GM18867 (cell line): ENCODE measurements at regions not wholly inside any gene's neighbourhood (a gene's known extent, or its start where the extent isn't known, plus 50 kb on each side); places are given as distances from the start of the nearest gene placed in this dataset.

Experiments
- ATAC-seq: cut with Tn5 transposase; IDR thresholded peaks from one replicate; pipeline ENCODE4 v1.9.1; 2021; ENCODE audit warnings: mild to moderate bottlenecking, moderate library complexity; ENCODE audit not compliant: unreplicated experiment

DNA sequence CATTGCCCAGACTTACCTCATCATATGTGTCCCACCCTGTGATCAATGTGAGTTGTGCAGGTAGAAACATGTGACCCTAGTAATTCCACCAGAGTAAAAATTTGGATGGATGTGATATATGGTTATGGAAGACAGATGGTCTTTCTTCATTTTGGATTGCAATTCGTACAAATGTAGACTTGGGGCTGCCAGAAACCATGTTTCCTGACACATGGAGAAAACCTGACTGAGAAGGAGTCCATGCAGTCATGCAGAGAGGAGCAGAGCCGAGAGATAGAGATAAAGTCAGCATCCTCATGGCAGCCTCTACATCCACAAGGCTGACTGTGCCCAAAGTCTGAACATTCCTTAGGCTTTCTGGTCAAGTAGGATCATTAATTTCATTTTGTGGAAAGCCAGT, 678.1 kb upstream of the KIRREL3 start:
- ATAC-seq = no peak

GRCh38 chr11:127677660-127678425, 677.3 kb upstream of the KIRREL3 start:
- no peak for ATAC-seq

DNA sequence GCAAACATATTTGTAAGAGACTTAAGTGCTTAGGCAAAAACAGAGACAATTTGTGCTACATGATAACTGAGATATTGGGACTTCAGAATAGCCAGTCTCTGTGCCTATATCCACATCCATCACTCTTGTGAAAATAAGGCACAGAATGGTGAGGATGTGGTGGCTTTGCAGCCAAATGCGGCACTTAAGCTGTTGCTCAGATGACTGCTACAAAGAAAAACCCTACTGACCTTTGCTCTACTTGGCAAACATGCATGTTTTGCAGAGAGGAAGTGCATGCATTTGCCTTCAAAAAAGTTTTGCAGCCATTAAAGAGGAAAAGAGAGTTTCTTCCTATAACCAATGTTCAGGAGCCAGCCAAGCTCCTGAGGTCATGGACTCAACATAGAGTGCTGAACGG, 675.0 kb upstream of the KIRREL3 start:
- ATAC-seq = no peak

DNA sequence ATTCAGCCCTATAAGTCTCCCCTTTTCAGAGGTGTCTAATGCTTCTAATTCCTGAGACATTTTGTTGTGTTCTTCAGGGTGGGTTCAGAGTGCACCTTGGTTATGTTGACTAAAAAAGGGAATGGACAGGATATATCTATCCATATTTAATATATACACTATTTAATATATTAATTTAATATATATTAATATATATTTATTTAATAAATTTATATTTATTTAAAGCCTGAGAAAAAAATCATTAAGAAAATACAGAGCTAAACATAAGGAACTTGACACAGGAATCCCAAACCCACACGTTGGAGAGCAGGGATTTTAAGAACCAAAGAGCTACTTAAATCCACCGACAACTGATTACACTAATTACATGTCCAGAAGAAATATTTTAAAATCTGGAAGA, 674.2 kb upstream of the KIRREL3 start:
- no peak for ATAC-seq

- ATAC-seq = no peak
Measured at GRCh38 chr11:127670374-127671119, 670.0 kb upstream of the KIRREL3 start.

DNA sequence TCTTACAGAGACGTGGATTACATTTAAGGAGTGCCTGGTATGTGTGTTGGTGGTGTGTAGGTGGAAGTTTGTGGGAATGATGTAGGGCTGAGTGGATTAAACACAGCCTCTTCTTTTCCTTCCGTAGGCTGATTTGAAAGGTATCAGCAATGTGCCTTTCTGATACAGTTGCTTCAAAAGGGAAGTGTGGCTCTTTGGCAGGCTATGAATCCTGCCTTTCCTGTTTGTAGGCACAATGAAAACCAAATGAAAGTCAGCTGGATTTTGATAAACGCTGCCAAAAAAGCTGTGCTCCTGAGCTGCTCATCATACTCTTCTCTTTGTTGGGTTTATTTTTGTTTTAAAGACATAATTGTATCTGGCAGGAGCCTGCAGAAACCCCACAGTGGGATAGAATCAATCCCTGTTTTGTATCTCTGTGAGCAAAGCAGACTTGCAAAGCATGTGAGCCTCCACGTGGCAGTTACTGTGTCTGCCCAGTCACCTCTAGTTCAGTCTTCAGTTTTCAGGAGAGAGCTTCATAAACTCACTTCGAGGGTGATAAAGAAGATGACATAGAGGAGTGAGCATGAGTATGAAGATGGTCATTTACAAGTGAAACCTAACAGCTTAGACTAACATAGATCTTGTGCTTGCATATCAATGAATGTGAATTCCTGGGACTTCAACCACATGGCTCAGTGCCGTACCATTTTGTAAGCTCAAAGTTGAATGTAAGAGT, 655.7 kb upstream of the KIRREL3 start:
- no peak for ATAC-seq

GRCh38 chr11:127653076-127653475, 652.5 kb upstream of the KIRREL3 start:
- ATAC-seq = no peak

- no peak for ATAC-seq
Measured at GRCh38 chr11:127651888-127652221, 651.3 kb upstream of the KIRREL3 start.

- ATAC-seq = no peak
Measured at GRCh38 chr11:127651175-127651887, 650.8 kb upstream of the KIRREL3 start.

DNA sequence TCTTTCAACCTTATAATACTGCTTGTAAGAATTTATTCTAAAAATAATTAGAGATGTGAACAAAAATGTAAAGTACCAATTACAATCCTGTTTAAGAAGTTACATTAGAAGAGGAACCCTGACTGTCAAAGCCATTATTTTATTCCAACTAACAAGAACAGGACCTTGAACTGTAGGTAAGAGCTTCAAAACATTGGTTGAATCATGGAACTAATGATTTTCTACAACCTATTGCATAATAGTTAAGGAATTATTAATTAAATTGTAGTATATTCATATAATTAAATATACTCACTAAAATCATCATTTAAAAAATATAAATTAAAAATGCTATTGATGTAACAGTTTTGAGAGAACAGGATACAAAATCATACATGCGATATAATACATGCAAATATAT, 649.4 kb upstream of the KIRREL3 start:
- ATAC-seq = no peak

DNA sequence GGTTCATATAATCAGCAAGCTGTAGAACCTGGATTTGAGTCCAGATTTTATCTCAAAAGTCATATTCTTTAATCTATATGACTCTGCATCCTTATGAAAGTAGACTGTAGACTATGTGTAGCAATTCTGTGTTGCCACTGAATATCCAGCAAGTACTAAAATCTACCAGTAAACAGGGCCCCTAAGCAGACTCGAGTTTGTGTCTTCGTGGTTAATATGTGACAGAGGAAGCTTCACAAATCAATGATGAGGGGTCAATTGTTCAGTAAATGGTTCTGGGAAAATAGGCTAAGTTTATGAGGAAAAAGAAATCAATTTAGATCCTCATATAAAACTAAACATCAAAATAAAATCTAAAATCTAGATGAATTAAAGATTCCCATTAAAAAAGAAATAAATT, 648.5 kb upstream of the KIRREL3 start:
- no peak for ATAC-seq

DNA sequence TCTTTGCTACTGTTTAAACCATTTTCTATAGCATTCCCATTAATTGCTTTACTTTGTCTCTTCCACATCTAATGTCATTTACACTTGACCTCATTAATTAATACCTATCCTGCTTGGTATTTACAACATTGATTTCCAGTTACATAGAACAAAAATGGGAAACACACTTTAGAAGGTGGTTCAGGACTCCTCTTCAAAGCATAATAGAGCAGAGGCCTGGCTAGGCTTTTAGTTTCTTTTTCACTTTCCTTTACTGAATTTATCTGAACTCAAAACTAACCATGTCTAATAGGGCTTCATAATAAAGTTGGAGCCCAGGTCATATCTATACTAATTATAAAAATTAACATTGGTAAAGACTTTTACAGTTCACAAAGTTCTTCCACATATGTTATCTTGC, 648.0 kb upstream of the KIRREL3 start:
- ATAC-seq = peak; percentile 60

GRCh38 chr11:127644366-127644765, 643.8 kb upstream of the KIRREL3 start:
- no peak for ATAC-seq

- no peak for ATAC-seq
Measured at GRCh38 chr11:127643268-127644058, 642.9 kb upstream of the KIRREL3 start.

DNA sequence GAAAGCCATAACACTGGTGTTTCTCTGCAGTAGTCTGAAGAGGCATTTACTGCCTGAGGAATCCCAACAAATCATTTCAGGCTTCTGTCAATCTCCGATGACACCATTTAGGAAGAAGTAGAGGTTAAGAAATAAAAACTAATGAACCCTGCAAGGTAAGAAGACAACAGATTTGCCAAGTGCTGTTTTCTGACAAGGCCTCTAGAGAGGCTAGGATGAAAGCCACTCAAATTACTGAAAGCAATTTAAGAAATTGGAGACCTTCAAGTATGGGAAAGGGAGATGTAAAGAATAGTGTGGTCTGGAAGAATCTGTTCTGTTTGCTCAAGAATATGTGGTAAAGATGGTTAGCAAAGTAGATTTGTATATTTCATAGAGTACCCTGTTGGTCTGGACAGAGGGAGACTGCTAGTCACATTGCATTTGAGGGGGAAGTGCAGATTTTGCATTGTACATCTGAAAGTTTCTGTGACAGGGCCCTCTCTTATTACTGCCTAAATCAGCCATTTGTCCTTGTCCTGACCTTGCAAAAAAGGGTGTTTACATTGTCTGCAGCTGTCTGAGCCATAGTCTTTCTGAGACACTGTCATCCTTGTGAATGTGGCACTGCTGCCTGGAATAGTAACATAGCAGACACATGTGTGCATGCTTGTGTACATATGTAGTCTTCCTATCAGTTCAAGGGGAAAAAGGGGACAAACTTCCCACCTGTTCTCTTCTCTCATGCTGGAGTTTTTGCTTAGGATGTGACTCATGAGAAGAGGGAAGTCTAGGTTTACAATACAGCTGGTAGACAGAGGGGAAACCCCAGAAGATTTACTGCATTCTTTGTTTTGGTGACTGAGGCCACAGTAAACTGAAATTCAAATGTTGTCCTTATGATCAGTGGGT, 640.2 kb upstream of the KIRREL3 start:
- ATAC-seq = no peak

DNA sequence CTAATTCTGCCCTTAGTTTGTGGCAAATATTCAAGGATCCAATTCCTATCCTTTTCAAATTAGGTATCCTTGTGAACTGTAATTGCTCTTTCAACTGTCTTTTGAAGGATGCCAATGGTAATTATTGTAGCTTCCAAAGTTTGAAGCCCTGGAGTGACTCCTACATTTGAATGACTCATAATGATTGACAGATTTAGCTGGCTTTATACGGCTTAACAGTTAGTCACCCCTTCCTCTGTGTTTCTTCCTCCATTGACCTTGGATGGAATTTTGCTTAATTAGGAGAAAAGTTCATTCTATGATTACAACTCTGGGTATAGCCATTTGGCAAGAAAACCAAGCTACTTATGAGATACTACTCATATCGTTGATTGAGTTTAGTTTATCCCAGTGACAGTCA, 639.3 kb upstream of the KIRREL3 start:
- ATAC-seq = no peak

DNA sequence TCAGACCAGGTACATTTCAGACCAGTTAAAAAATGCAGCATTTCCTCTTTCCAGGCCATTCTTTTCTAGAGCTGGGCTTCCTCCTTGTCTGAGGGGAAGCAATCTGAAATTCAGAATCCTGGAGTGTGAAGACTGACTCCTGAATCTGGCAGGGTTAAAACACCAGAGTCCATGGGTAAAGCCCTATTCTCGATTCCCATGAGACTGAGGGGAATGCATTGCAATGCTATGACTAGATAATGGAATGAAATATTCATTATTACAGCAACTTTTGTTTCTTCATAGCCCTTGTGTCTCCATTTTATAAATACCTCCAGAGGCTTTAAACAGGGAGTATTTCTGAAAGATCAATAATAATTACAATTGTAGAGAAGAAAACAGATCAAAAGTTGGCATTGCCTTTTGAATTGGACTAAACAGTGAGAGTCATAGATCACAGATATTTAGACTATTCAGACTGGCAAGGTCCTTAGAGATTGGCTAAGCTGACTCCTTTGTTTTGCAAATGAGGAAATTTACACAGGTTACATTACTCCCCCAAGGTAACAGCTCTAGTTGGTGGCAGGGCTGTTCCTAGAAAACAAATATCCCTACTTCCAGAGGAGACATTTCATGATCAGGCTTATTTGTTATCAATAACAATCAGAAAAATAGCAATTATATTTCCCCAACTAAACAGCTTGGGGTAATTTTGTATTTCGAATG, 632.6 kb upstream of the KIRREL3 start:
- ATAC-seq = no peak

DNA sequence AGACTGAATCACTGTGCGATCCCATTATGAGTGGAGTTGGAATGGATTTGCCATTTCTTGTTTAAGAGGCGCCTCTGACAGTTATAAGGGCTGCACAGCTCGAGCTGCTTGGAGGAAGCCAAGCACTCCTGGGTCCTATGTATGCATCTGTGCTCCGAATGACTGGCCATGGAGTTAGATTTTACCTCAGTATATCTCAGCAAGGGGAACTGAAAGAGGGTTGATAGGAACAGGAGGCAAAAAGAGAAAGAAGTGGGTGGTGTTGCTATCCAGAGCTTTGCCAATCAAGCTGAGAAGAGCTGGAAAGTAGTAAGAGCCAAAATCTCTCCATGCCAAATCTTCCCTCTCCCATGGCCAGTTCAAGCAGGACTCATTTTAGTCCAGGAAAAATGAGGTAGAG, 632.0 kb upstream of the KIRREL3 start:
- ATAC-seq = peak; percentile 41

GRCh38 chr11:127631974-127632373, 631.4 kb upstream of the KIRREL3 start:
- no peak for ATAC-seq
